ENCODE measurements at regions not wholly inside any gene's neighbourhood (a gene's known extent, or its start where the extent isn't known, plus 50 kb on each side); places are given as distances from the start of the nearest gene placed in this dataset.
"Not testable (repeated sequence)": the region's sequence is repeated elsewhere in the genome, so short reads cannot be mapped to it uniquely, and the experiment has no call there.

DNA sequence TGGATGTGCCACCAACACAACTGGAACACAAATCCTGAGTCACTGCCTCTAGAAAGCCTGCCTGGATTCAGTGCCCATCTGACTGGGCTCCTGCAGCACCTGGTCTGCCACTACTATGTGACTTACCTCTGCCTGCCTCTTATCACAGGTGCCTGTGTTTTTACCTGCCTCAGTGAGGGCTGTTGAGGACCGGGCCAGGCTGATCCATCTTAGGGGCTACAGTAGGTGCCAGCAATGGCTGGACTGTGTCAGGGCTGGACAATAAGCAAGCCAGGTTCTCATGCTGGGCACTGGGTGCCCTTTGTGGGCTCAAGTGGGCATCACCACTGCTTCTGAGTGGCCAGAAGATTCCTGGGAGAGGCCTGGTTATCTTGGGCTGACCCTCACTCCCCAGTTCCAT is 948.6 kb upstream of the TPTE start:
- DNase-seq (ENCODE audit: low read depth in 1 of 2, low spot score in 1 of 2); H3K27me3 ChIP-seq (ENCODE audit: insufficient read depth, poor library complexity, severe bottlenecking); H3K4me3 ChIP-seq (replicated peaks; ENCODE audit: insufficient read depth, low read length); H3K27ac ChIP-seq (replicated peaks): not testable (repeated sequence)

DNA sequence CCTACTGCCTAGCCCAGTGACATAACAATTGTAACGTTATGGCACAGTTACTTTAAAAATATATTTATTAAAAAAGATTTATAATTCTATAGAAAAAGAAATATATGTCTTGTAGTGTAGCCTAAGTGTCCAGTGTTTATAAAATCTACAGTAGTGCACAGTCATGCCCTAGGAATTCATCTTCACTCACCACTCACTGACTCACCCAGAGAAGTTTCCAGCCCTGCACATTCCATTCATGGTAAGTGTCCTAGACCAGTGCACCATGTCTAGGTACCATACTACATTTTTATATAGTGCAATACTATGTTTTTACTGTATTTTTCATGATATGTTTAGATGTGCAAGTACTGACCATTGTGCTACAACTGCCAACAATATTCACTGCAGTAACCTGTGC is 947.9 kb upstream of the TPTE start:
- H3K27ac ChIP-seq (replicated peaks); H3K27me3 ChIP-seq (ENCODE audit: insufficient read depth, poor library complexity, severe bottlenecking); DNase-seq (ENCODE audit: low read depth in 1 of 2, low spot score in 1 of 2); H3K4me3 ChIP-seq (replicated peaks; ENCODE audit: insufficient read depth, low read length): not testable (repeated sequence)

DNA sequence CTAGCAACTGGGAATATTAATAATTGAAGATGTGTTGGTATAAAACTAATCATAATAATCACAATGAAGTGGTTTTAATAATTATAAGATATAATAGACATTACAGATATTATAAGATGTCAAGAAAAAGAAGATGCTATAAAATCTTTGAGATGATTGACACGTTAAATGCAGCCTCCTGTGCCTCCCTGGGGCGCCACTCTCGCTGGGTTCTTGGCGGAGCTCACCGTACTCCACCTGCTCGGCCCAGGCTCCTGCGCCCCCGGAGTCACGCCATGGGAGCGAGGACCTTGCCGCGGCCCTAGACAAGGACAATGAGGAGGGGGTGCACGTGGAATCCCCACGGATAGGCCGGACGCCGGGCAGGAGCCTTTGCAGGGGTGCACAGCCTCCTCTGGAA is 942.1 kb upstream of the TPTE start:
- not testable (repeated sequence) for H3K4me3 ChIP-seq (replicated peaks; ENCODE audit: insufficient read depth, low read length); DNase-seq (ENCODE audit: low read depth in 1 of 2, low spot score in 1 of 2); H3K27me3 ChIP-seq (ENCODE audit: insufficient read depth, poor library complexity, severe bottlenecking); H3K27ac ChIP-seq (replicated peaks)

DNA sequence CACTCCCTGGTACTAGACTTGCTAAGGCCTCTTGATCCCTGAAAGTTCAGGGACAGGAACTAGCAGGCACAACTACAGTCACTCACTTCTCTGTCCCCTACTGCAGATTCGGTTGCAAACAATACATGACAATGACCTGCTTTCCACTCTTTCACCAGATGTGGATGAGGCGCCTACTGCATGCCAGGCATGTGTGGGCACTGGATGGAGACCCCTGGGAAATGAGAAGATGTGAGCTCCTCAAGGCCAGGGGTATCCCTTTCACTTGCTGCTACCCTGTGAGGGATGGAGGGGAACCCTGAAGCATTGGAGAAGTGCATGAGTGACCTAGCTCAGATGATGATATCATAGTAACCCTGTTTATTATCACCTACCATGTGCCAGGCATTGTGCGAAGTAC is 933.4 kb upstream of the TPTE start:
- H3K27me3 ChIP-seq (ENCODE audit: insufficient read depth, poor library complexity, severe bottlenecking); DNase-seq (ENCODE audit: low read depth in 1 of 2, low spot score in 1 of 2); H3K4me3 ChIP-seq (replicated peaks; ENCODE audit: insufficient read depth, low read length): not testable (repeated sequence)

DNA sequence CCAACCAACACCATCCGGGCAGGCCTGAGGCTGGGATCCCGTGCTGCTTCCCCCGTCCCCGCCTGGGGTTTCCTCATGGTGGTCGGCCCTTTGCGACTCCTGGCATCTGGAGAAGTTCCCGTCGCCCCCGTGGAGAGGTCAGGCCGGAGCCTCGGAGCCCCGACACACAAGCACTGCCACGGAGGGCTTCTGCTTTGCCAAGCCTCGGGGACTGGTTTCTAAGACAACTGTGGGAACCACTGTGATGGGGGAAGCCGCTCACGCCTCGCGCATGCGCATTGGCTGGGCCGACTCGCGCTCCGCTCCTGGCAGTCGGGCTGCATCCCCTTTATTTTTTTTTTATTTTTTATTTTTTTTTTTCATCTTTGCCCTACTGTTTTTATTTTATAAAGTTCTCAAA is 928.8 kb upstream of the TPTE start:
- not testable (repeated sequence) for H3K27ac ChIP-seq (replicated peaks); H3K27me3 ChIP-seq (ENCODE audit: insufficient read depth, poor library complexity, severe bottlenecking); DNase-seq (ENCODE audit: low read depth in 1 of 2, low spot score in 1 of 2); H3K4me3 ChIP-seq (replicated peaks; ENCODE audit: insufficient read depth, low read length)

More for the DNA sequence above, 933.4 kb upstream of the TPTE start:
- not testable (repeated sequence) for H3K27ac ChIP-seq (replicated peaks)

DNA sequence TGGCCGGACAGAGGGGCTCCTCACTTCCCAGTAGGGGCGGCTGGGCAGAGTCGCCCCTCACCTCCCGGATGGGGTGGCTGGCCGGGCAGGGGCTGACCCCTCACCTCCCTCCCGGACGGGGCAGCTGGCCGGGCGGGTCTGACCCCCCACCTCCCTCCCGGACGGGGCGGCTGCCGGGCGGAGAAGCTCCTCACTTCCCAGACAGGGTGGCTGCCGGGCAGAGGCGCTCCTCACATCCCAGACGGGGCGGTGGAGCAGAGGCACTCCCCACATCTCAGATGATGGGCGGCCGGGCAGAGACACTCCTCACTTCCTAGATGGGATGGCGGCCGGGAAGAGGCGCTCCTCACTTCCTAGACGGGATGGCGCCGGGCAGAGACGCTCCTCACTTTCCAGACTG is 927.7 kb upstream of the TPTE start:
- H3K4me3 ChIP-seq (replicated peaks; ENCODE audit: insufficient read depth, low read length); H3K27me3 ChIP-seq (ENCODE audit: insufficient read depth, poor library complexity, severe bottlenecking); H3K27ac ChIP-seq (replicated peaks); DNase-seq (ENCODE audit: low read depth in 1 of 2, low spot score in 1 of 2): not testable (repeated sequence)

DNA sequence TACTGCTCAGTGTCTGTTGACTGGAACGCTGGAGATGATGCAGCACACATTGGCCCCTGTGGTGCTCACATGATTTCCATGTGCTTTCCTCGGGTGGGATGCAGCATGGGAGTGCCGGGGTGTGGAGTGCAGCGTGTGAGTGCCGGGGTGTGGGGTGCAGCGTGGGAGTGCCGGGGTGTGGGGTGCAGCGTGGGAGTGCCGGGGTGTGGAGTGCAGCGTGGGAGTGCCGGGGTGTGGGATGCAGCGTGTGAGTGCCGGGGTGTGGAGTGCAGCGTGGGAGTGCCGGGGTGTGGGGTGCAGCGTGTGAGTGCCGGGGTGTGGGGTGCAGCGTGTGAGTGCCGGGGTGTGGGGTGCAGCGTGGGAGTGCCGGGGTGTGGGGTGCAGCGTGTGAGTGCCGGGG is 907.4 kb upstream of the TPTE start:
- H3K4me3 ChIP-seq (replicated peaks; ENCODE audit: insufficient read depth, low read length); H3K27ac ChIP-seq (replicated peaks); H3K27me3 ChIP-seq (ENCODE audit: insufficient read depth, poor library complexity, severe bottlenecking); DNase-seq (ENCODE audit: low read depth in 1 of 2, low spot score in 1 of 2): not testable (repeated sequence)

DNA sequence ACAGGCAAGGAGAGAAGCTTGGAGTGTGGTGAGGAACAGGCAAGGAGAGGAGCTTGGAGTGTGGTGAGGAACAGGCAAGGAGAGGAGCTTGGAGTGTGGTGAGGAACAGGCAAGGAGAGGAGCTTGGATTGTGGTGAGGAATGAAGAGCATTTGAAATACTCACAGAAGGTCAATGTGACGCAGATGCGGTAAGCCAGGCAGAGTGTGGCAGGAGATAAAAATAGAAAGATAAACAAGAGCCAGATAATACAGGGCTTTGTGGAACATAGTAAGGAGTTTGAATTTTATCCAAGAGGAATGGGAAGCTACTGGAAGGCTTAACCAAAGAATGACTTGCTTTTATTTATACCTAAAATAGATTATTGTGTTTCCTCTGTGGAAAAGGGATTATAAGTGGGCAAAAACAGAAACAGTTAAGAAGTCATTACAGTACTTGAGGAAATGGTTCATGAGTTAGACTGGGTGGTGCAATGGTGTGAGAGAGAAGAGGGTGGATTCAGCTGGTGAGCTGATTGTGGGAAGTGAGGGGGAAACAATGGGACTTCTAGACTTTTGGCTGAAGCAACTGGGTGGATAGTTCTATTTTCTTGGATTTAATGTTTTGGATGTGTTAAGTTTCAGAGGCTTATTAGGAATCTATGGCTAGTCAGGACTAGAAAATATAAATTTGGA is 900.1 kb upstream of the TPTE start:
- not testable (repeated sequence) for H3K27ac ChIP-seq (replicated peaks); DNase-seq (ENCODE audit: low read depth in 1 of 2, low spot score in 1 of 2); H3K27me3 ChIP-seq (ENCODE audit: insufficient read depth, poor library complexity, severe bottlenecking); H3K4me3 ChIP-seq (replicated peaks; ENCODE audit: insufficient read depth, low read length)

DNA sequence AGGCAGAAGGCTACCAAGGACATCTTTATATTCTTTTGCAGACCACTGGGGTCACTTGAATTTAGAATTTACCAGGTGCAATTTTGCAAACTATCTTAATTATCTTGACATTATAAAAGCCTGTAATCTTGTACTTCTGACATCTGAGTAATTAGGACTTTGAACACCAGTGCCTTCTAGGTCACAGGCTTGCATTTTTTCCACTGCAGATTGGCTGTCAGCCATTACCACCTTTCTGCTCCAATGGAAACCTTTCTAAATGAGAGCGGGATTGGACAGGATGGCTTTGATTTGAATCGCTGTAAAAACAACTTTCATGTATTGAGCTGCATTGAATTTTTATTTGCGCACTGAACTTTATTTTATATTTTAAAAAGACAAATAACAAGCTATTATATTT is 893.3 kb upstream of the TPTE start:
- not testable (repeated sequence) for H3K27me3 ChIP-seq (ENCODE audit: insufficient read depth, poor library complexity, severe bottlenecking); H3K27ac ChIP-seq (replicated peaks); DNase-seq (ENCODE audit: low read depth in 1 of 2, low spot score in 1 of 2); H3K4me3 ChIP-seq (replicated peaks; ENCODE audit: insufficient read depth, low read length)

DNA sequence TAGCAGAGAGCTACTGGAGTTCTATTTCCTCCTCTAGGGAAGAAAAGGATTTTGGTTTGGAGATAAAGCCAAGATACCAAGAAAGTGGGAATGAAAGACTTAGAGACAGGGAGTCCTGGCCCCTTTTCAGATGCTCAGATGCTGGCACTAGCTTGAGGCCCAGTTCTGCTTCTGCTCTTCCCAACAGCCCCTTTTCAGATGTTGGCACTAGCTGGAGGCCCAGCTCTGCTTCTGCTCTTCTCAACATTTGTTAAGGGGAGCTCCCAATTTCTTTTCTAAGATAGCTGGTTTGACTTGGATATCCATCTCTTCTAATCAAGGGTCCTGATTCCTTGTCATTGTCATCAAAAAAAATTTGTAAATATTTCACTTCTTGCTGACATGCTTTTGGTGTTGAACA is 874.0 kb upstream of the TPTE start:
- not testable (repeated sequence) for DNase-seq (ENCODE audit: low read depth in 1 of 2, low spot score in 1 of 2); H3K27me3 ChIP-seq (ENCODE audit: insufficient read depth, poor library complexity, severe bottlenecking); H3K4me3 ChIP-seq (replicated peaks; ENCODE audit: insufficient read depth, low read length); H3K27ac ChIP-seq (replicated peaks)

DNA sequence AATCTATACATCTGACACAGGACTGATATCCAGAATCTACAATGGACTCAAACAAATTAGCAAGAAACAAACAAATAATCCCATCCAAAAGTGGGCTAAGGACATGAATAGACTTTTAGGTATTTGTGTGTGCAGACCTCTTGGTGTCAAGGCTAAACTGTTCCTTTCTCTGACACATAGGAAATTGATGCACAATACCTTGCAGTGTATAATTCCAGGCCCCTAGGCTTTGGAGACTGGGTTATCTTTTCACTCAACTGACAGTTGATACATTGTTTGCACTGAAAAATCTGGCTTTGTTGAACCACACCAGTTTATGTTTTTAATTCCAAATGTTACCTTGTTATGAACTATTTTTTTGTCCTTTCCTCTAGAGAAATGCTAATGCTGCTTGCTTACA is 873.1 kb upstream of the TPTE start:
- not testable (repeated sequence) for DNase-seq (ENCODE audit: low read depth in 1 of 2, low spot score in 1 of 2)

DNA sequence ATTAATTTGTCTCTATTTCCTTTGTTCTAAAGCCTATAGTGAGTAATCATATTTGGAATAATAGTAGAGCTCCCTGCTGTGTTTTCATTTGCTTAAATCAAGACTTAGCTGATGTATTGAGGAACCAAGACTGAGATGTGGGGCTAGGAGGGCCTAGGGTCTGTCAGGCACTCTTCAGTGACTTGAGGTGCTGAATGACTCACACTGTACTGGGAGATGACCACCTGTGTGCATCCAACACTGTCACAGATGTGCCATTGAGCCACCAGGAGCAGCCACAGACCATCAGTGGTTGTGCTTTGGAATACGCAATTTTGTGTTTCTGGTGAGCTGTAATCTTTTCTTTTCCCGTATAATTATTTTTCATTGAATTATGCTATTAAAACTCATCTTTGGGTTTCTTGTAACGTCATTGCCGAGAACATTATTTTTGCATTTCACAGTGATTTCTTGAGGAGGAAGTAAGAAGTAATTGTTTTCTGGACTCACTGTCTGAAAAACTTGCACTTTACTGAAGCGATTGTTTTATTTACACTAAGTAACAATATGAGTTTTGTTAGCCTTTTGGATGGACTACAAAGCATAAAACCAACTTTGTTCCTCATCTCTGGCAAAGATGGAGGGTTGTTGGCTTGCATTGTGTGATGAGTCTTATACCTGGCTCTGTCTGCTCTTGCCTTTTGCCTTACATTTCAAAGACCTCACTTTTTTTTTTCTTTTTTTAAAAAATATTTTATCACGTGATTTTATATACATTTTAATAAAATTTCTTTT is 872.2 kb upstream of the TPTE start:
- H3K27me3 ChIP-seq (ENCODE audit: insufficient read depth, poor library complexity, severe bottlenecking); H3K4me3 ChIP-seq (replicated peaks; ENCODE audit: insufficient read depth, low read length): not testable (repeated sequence)

More for the DNA sequence above, 873.1 kb upstream of the TPTE start:
- not testable (repeated sequence) for H3K27ac ChIP-seq (replicated peaks); H3K27me3 ChIP-seq (ENCODE audit: insufficient read depth, poor library complexity, severe bottlenecking); H3K4me3 ChIP-seq (replicated peaks; ENCODE audit: insufficient read depth, low read length)

DNA sequence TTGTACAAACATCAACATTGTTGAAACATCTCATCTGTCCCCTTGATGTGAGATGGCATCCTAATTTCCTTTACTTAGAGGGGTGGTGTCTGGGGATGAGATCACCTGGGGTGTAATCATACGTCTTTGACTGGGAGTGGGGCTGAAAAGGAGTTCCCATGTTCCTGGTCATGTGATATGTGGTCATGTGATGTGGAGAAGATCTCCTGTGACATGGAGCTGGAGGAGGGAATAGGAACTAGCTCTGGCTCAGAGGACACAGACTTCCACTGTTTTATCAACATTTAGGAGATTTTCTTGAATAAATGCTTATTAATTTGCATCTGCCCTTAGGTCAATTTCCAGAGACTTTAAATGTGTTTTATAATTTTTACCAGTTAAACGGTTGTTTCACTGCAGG is 868.6 kb upstream of the TPTE start:
- H3K4me3 ChIP-seq (replicated peaks; ENCODE audit: insufficient read depth, low read length); H3K27me3 ChIP-seq (ENCODE audit: insufficient read depth, poor library complexity, severe bottlenecking); DNase-seq (ENCODE audit: low read depth in 1 of 2, low spot score in 1 of 2); H3K27ac ChIP-seq (replicated peaks): not testable (repeated sequence)

More for the DNA sequence above, 872.2 kb upstream of the TPTE start:
- not testable (repeated sequence) for H3K27ac ChIP-seq (replicated peaks); DNase-seq (ENCODE audit: low read depth in 1 of 2, low spot score in 1 of 2)

DNA sequence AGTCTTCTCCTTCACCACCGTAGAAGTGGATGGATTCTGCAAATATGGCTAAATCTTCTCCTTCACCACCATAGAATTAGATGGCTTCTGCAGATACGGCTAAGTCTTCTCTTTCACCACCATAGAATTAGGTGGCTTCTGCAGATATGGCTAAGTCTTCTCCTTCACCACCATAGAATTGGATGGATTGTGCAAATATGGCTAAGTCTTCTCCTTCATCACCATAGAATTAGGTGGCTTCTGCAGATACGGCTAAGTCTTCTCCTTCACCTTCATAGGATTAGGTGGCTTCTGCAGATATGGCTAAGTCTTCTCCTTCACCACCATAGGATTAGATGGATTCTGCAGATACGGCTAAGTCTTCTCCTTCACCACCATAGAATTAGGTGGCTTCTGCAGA is 866.2 kb upstream of the TPTE start:
- not testable (repeated sequence) for H3K27me3 ChIP-seq (ENCODE audit: insufficient read depth, poor library complexity, severe bottlenecking)

DNA sequence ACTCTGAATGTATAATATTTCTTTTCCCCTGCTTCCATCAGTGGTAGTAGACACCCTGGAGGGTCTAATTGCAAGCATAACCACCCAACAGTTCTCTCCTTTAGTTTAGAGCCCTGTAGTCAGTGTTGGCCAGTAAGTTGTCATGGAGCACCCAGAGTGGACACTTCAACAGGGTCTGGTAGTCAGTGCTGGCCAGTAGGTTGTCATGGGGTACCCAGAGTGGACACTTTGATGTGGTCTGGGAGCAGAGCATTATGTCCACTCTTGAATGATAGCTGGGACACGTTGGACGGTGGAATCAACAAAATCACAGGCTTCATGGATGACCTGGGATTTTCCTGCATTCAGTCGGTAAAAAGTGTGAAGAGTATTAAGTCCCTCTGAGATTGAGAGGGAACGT is 864.9 kb upstream of the TPTE start:
- not testable (repeated sequence) for H3K4me3 ChIP-seq (replicated peaks; ENCODE audit: insufficient read depth, low read length); H3K27me3 ChIP-seq (ENCODE audit: insufficient read depth, poor library complexity, severe bottlenecking); DNase-seq (ENCODE audit: low read depth in 1 of 2, low spot score in 1 of 2); H3K27ac ChIP-seq (replicated peaks)

More for the DNA sequence above, 866.2 kb upstream of the TPTE start:
- not testable (repeated sequence) for DNase-seq (ENCODE audit: low read depth in 1 of 2, low spot score in 1 of 2); H3K27ac ChIP-seq (replicated peaks); H3K4me3 ChIP-seq (replicated peaks; ENCODE audit: insufficient read depth, low read length)

All from HL-60 (cell line).